ENCODE measurements at regions not wholly inside any gene's neighbourhood (a gene's known extent, or its start where the extent isn't known, plus 50 kb on each side); places are given as distances from the start of the nearest gene placed in this dataset.

GRCh38 chr20:40561187-40561586, 127.8 kb downstream of the MAFB start:
- 93% methylated on average over 3 of the region's 3 CpGs for WGBS (ENCODE audit: insufficient coverage)
- no peaks in the 10 kb centered on the region for H3K36me3 ChIP-seq (ENCODE audit: control insufficient read depth, insufficient read depth, low read length)
- H3K9me3 ChIP-seq (ENCODE audit: control insufficient read depth, insufficient read depth, low read length) = no peaks in the 10 kb centered on the region
- no peaks in the 10 kb centered on the region for H3K4me1 ChIP-seq (ENCODE audit: control insufficient read depth, insufficient read depth, low read length)
- H3K4me3 ChIP-seq (ENCODE audit: low read depth, low read length) = no peak overlapping the region
- H3K27me3 ChIP-seq (ENCODE audit: control insufficient read depth, insufficient read depth, low read length) = no peaks in the 10 kb centered on the region
- H3K27ac ChIP-seq (ENCODE audit: low read depth, low read length) = no peak overlapping the region
- no peak for DNase-seq (ENCODE audit: low read depth in 4 of 6, low spot score in 6 of 6)

GRCh38 chr20:40558212-40558611, 130.8 kb downstream of the MAFB start:
- H3K9me3 ChIP-seq (ENCODE audit: control insufficient read depth, insufficient read depth, low read length) = peaks cover 2% of the 10 kb centered on the region
- no peaks in the 10 kb centered on the region for H3K36me3 ChIP-seq (ENCODE audit: control insufficient read depth, insufficient read depth, low read length)
- H3K4me1 ChIP-seq (ENCODE audit: control insufficient read depth, insufficient read depth, low read length) = no peaks in the 10 kb centered on the region
- DNase-seq (ENCODE audit: low read depth in 4 of 6, low spot score in 6 of 6) = no peak
- no peak overlapping the region for H3K27ac ChIP-seq (ENCODE audit: low read depth, low read length)
- no peak overlapping the region for H3K4me3 ChIP-seq (ENCODE audit: low read depth, low read length)
- no peaks in the 10 kb centered on the region for H3K27me3 ChIP-seq (ENCODE audit: control insufficient read depth, insufficient read depth, low read length)

GRCh38 chr20:40551125-40551530, 137.9 kb downstream of the MAFB start:
- Histone ChIP-seq H3K27ac (ENCODE audit: low read depth, low read length) (no peak overlapping the region), H3K27me3 (ENCODE audit: control insufficient read depth, insufficient read depth, low read length) (no peaks in the 10 kb centered on the region), H3K36me3 (ENCODE audit: control insufficient read depth, insufficient read depth, low read length) (no peaks in the 10 kb centered on the region), H3K4me3 (ENCODE audit: low read depth, low read length) (no peak overlapping the region), H3K4me1 (ENCODE audit: control insufficient read depth, insufficient read depth, low read length) (no peaks in the 10 kb centered on the region), H3K9me3 (ENCODE audit: control insufficient read depth, insufficient read depth, low read length) (peaks cover 2% of the 10 kb centered on the region)
- WGBS (ENCODE audit: insufficient coverage) = 83% methylated on average over 1 of the region's 1 CpG
- DNase-seq (ENCODE audit: low read depth in 4 of 6, low spot score in 6 of 6) = no peak

GRCh38 chr20:40547483-40548091, 141.4 kb downstream of the MAFB start:
- no peaks in the 10 kb centered on the region for H3K4me1 ChIP-seq (ENCODE audit: control insufficient read depth, insufficient read depth, low read length)
- H3K36me3 ChIP-seq (ENCODE audit: control insufficient read depth, insufficient read depth, low read length) = no peaks in the 10 kb centered on the region
- H3K27ac ChIP-seq (ENCODE audit: low read depth, low read length) = no peak overlapping the region
- DNase-seq (ENCODE audit: low read depth in 4 of 6, low spot score in 6 of 6) = peak in 1 of 6 donors; percentile 36
- H3K4me3 ChIP-seq (ENCODE audit: low read depth, low read length) = no peak overlapping the region
- 20% methylated on average over 1 of the region's 2 CpGs for WGBS (ENCODE audit: insufficient coverage)
- no peaks in the 10 kb centered on the region for H3K9me3 ChIP-seq (ENCODE audit: control insufficient read depth, insufficient read depth, low read length)
- H3K27me3 ChIP-seq (ENCODE audit: control insufficient read depth, insufficient read depth, low read length) = no peaks in the 10 kb centered on the region

- no peaks in the 10 kb centered on the region for H3K27me3 ChIP-seq (ENCODE audit: control insufficient read depth, insufficient read depth, low read length)
- no peak overlapping the region for H3K4me3 ChIP-seq (ENCODE audit: low read depth, low read length)
- H3K4me1 ChIP-seq (ENCODE audit: control insufficient read depth, insufficient read depth, low read length) = no peaks in the 10 kb centered on the region
- no peaks in the 10 kb centered on the region for H3K36me3 ChIP-seq (ENCODE audit: control insufficient read depth, insufficient read depth, low read length)
- H3K27ac ChIP-seq (ENCODE audit: low read depth, low read length) = no peak overlapping the region
- DNase-seq (ENCODE audit: low read depth in 4 of 6, low spot score in 6 of 6) = no peak
- no peaks in the 10 kb centered on the region for H3K9me3 ChIP-seq (ENCODE audit: control insufficient read depth, insufficient read depth, low read length)
- WGBS (ENCODE audit: insufficient coverage) = 100% methylated on average over 2 of the region's 2 CpGs
Measured at GRCh38 chr20:40545478-40545877, 143.6 kb downstream of the MAFB start.

GRCh38 chr20:40542065-40542464, 147.0 kb downstream of the MAFB start:
- Histone ChIP-seq H3K4me3 (ENCODE audit: low read depth, low read length) (no peak overlapping the region), H3K4me1 (ENCODE audit: control insufficient read depth, insufficient read depth, low read length) (no peaks in the 10 kb centered on the region), H3K9me3 (ENCODE audit: control insufficient read depth, insufficient read depth, low read length) (no peaks in the 10 kb centered on the region), H3K36me3 (ENCODE audit: control insufficient read depth, insufficient read depth, low read length) (no peaks in the 10 kb centered on the region), H3K27ac (ENCODE audit: low read depth, low read length) (no peak overlapping the region), H3K27me3 (ENCODE audit: control insufficient read depth, insufficient read depth, low read length) (no peaks in the 10 kb centered on the region)
- no peak for DNase-seq (ENCODE audit: low read depth in 4 of 6, low spot score in 6 of 6)
- WGBS (ENCODE audit: insufficient coverage) = 80% methylated on average over 2 of the region's 2 CpGs

- Histone ChIP-seq H3K27me3 (ENCODE audit: control insufficient read depth, insufficient read depth, low read length) (no peaks in the 10 kb centered on the region), H3K27ac (ENCODE audit: low read depth, low read length) (no peak overlapping the region), H3K36me3 (ENCODE audit: control insufficient read depth, insufficient read depth, low read length) (no peaks in the 10 kb centered on the region), H3K9me3 (ENCODE audit: control insufficient read depth, insufficient read depth, low read length) (no peaks in the 10 kb centered on the region), H3K4me1 (ENCODE audit: control insufficient read depth, insufficient read depth, low read length) (no peaks in the 10 kb centered on the region), H3K4me3 (ENCODE audit: low read depth, low read length) (no peak overlapping the region)
- no CpG with 5 or more reads among the region's 2 CpGs for WGBS (ENCODE audit: insufficient coverage)
- DNase-seq (ENCODE audit: low read depth in 4 of 6, low spot score in 6 of 6) = peak in 1 of 6 donors; percentile 70
Measured at GRCh38 chr20:40540166-40540565, 148.9 kb downstream of the MAFB start.

GRCh38 chr20:40538131-40538530, 150.9 kb downstream of the MAFB start:
- H3K4me3 ChIP-seq (ENCODE audit: low read depth, low read length) = no peak overlapping the region
- WGBS (ENCODE audit: insufficient coverage) = 93% methylated on average over 2 of the region's 3 CpGs
- no peak overlapping the region for H3K27ac ChIP-seq (ENCODE audit: low read depth, low read length)

GRCh38 chr20:40536808-40537207, 152.2 kb downstream of the MAFB start:
- H3K36me3 ChIP-seq (ENCODE audit: control insufficient read depth, insufficient read depth, low read length) = no peaks in the 10 kb centered on the region
- no peak overlapping the region for H3K4me3 ChIP-seq (ENCODE audit: low read depth, low read length)
- H3K9me3 ChIP-seq (ENCODE audit: control insufficient read depth, insufficient read depth, low read length) = no peaks in the 10 kb centered on the region
- H3K4me1 ChIP-seq (ENCODE audit: control insufficient read depth, insufficient read depth, low read length) = no peaks in the 10 kb centered on the region
- no peak overlapping the region for H3K27ac ChIP-seq (ENCODE audit: low read depth, low read length)
- 92% methylated on average over 4 of the region's 4 CpGs for WGBS (ENCODE audit: insufficient coverage)
- no peaks in the 10 kb centered on the region for H3K27me3 ChIP-seq (ENCODE audit: control insufficient read depth, insufficient read depth, low read length)
- DNase-seq (ENCODE audit: low read depth in 4 of 6, low spot score in 6 of 6) = no peak

More at GRCh38 chr20:40538131-40538530, 150.9 kb downstream of the MAFB start:
- H3K36me3 ChIP-seq (ENCODE audit: control insufficient read depth, insufficient read depth, low read length) = no peaks in the 10 kb centered on the region
- H3K4me1 ChIP-seq (ENCODE audit: control insufficient read depth, insufficient read depth, low read length) = no peaks in the 10 kb centered on the region
- no peak for DNase-seq (ENCODE audit: low read depth in 4 of 6, low spot score in 6 of 6)
- no peaks in the 10 kb centered on the region for H3K9me3 ChIP-seq (ENCODE audit: control insufficient read depth, insufficient read depth, low read length)
- H3K27me3 ChIP-seq (ENCODE audit: control insufficient read depth, insufficient read depth, low read length) = no peaks in the 10 kb centered on the region

- no peak overlapping the region for H3K4me3 ChIP-seq (ENCODE audit: low read depth, low read length)
- H3K27ac ChIP-seq (ENCODE audit: low read depth, low read length) = no peak overlapping the region
- 77% methylated on average over 6 of the region's 8 CpGs for WGBS (ENCODE audit: insufficient coverage)
- H3K27me3 ChIP-seq (ENCODE audit: control insufficient read depth, insufficient read depth, low read length) = no peaks in the 10 kb centered on the region
- H3K4me1 ChIP-seq (ENCODE audit: control insufficient read depth, insufficient read depth, low read length) = no peaks in the 10 kb centered on the region
- H3K9me3 ChIP-seq (ENCODE audit: control insufficient read depth, insufficient read depth, low read length) = no peaks in the 10 kb centered on the region
- no peak for DNase-seq (ENCODE audit: low read depth in 4 of 6, low spot score in 6 of 6)
- H3K36me3 ChIP-seq (ENCODE audit: control insufficient read depth, insufficient read depth, low read length) = no peaks in the 10 kb centered on the region
Measured at GRCh38 chr20:40535816-40536215, 153.2 kb downstream of the MAFB start.
